ENCODE measurements at regions not wholly inside any gene's neighbourhood (a gene's known extent, or its start where the extent isn't known, plus 50 kb on each side); places are given as distances from the start of the nearest gene placed in this dataset.

DNA sequence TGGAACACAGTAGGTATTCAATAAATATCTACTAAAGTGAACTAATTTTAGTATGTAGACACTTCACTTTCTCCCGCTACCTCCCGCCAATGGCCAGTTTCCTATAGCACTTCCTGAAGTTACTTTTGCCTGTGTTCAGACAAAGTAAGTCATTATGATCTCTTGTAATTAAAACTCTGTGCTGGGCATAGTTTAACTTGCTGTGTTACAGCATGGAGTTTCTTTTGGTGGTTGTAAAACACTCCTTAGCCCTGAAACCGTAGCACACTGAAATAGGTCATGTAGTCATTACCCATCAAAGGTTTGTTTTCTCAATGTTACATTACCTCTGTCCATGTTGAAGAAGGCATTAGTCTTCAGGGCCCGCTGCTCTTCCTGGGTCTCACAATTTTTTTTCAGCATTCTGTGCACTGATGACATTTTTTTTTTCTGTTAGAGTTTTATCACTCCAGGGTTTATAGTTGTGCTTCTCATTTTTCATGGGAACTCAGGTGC lies 54.0 kb upstream of the CENPW start:
- intact Hi-C loops (cut with micrococcal nuclease), result no loop called here
